GM23338 (cell line): ENCODE measurements at regions not wholly inside any gene's neighbourhood (a gene's known extent, or its start where the extent isn't known, plus 50 kb on each side); places are given as distances from the start of the nearest gene placed in this dataset.
"Not testable (repeated sequence)": the region's sequence is repeated elsewhere in the genome, so short reads cannot be mapped to it uniquely, and the experiment has no call there.

Experiments
- ATAC-seq: fragments of 200-7000 bp; cut with Tn5 transposase; 3 replicates; pipeline ENCODE4 v1.9.1; 2020
- DNase-seq: peaks from one replicate; pipeline ENCODE4 v3.0.0-alpha.2; 2015; ENCODE audit warnings: low spot score
- H2AFZ ChIP-seq: fragments of 200-600 bp; sonication (generic); 2 replicates; pipeline ENCODE4 v1.8.0; 2016; ENCODE audit warnings: antibody characterized with exemption, mild to moderate bottlenecking, moderate library complexity
- H3F3A ChIP-seq: fragments of 200-600 bp; sonication (generic); replicated peaks from 2 replicates; pipeline ENCODE4 v1.8.0; 2017; ENCODE audit warnings: antibody characterized with exemption, mixed run types, low read depth
- H3K27ac ChIP-seq: fragments of 200-600 bp; sonication (generic); 2 replicates; pipeline ENCODE4 v1.6.1; 2016; ENCODE audit warnings: low read depth
- H3K27me3 ChIP-seq: fragments of 200-600 bp; sonication (generic); 2 replicates; pipeline ENCODE4 v1.8.0; 2016; ENCODE audit warnings: mild to moderate bottlenecking, mixed run types, moderate library complexity; ENCODE audit not compliant: insufficient read depth
- H3K36me3 ChIP-seq: fragments of 200-600 bp; sonication (generic); 2 replicates; pipeline ENCODE4 v1.8.0; 2016; ENCODE audit warnings: mild to moderate bottlenecking; ENCODE audit not compliant: insufficient read depth
- H3K4me1 ChIP-seq: fragments of 200-600 bp; sonication (generic); 2 replicates; pipeline ENCODE4 v1.8.0; 2016; ENCODE audit warnings: mild to moderate bottlenecking, moderate library complexity; ENCODE audit not compliant: insufficient read depth
- H3K4me2 ChIP-seq: fragments of 200-600 bp; sonication (generic); 2 replicates; pipeline ENCODE4 v1.7.1; 2017; ENCODE audit warnings: mixed run types
- H3K4me3 ChIP-seq: fragments of 200-600 bp; sonication (generic); 2 replicates; pipeline ENCODE4 v1.6.1; 2016; ENCODE audit warnings: mixed run types
- H3K79me2 ChIP-seq: fragments of 200-600 bp; sonication (generic); replicated peaks from 2 replicates; pipeline ENCODE4 v1.8.0; 2017; ENCODE audit warnings: mild to moderate bottlenecking; ENCODE audit not compliant: insufficient read depth
- H3K9me2 ChIP-seq: fragments of 200-600 bp; sonication (generic); 2 replicates; pipeline ENCODE4 v1.8.0; 2017; ENCODE audit not compliant: insufficient read depth
- H4K20me1 ChIP-seq: fragments of 200-600 bp; sonication (generic); replicated peaks from 2 replicates; pipeline ENCODE4 v1.8.0; 2017; ENCODE audit warnings: mild to moderate bottlenecking; ENCODE audit not compliant: insufficient read depth
- H3K27ac Mint-ChIP-seq: 2 replicates; pipeline ENCODE4 v1.8.0; 2020; ENCODE audit warnings: inconsistent platforms, mild to moderate bottlenecking, moderate library complexity, mixed read lengths
- H3K27me3 Mint-ChIP-seq: 3 replicates; pipeline ENCODE4 v1.8.0; 2022; ENCODE audit warnings: low read depth, mild to moderate bottlenecking, moderate library complexity, mixed read lengths, inconsistent platforms; ENCODE audit not compliant: insufficient read depth, poor library complexity
- H3K36me3 Mint-ChIP-seq: 3 replicates; pipeline ENCODE4 v1.8.0; 2021; ENCODE audit warnings: low read depth, mild to moderate bottlenecking, inconsistent platforms, moderate library complexity, mixed read lengths
- H3K4me1 Mint-ChIP-seq: 3 replicates; pipeline ENCODE4 v1.8.0; 2020; ENCODE audit warnings: mild to moderate bottlenecking, inconsistent platforms, mixed read lengths
- H3K4me3 Mint-ChIP-seq: 3 replicates; pipeline ENCODE4 v1.8.0; 2021; ENCODE audit warnings: moderate library complexity, mild to moderate bottlenecking, inconsistent platforms, mixed read lengths
- H3K9me3 Mint-ChIP-seq: 3 replicates; pipeline ENCODE4 v1.8.0; 2020; ENCODE audit warnings: moderate library complexity, mild to moderate bottlenecking, inconsistent platforms, mixed read lengths
- CREB1 ChIP-seq: fragments of 250-450 bp; sonication (Bioruptor Pico); IDR thresholded peaks from 2 replicates; pipeline ENCODE4 v1.5.0; 2020; ENCODE audit warnings: low read depth, mild to moderate bottlenecking, moderate library complexity
- EZH2 ChIP-seq: fragments of 200-600 bp; sonication (generic); IDR thresholded peaks from one replicate; pipeline ENCODE4 v1.8.0; 2017; ENCODE audit warnings: antibody characterized with exemption, mild to moderate bottlenecking, low read depth; ENCODE audit not compliant: unreplicated experiment
- EZH2phosphoT487 ChIP-seq: fragments of 200-600 bp; sonication (generic); IDR thresholded peaks from one replicate; pipeline ENCODE4 v1.8.1; 2018; ENCODE audit warnings: antibody characterized with exemption; ENCODE audit not compliant: unreplicated experiment
- JUNB ChIP-seq: IDR thresholded peaks from one replicate; pipeline ENCODE4 v1.6.1; 2016; ENCODE audit warnings: antibody characterized with exemption; ENCODE audit not compliant: unreplicated experiment
- NANOG ChIP-seq: IDR thresholded peaks from 2 replicates; pipeline ENCODE4 v1.6.1; 2016; ENCODE audit warnings: antibody characterized with exemption, borderline replicate concordance
- POLR2AphosphoS5 ChIP-seq: IDR thresholded peaks from 2 replicates; pipeline ENCODE4 v1.6.1; 2016; ENCODE audit warnings: antibody characterized with exemption, low read depth
- TF ChIP-seq, protein P1 (sequence below), 2 experiments: fragments of 200-600 bp in 1 of 2; sonication (generic) in 1 of 2; conservative IDR thresholded peaks; 2 replicates each; pipeline versions ENCODE4 v1.5.1 to v1.6.1; 2016 to 2017; ENCODE audit warnings: antibody characterized with exemption in 2 of 2, low read depth in 2 of 2, mild to moderate bottlenecking in 2 of 2, moderate library complexity in 1 of 2
- TF ChIP-seq, protein P2 (sequence below): fragments of 250-450 bp; sonication (Bioruptor Pico); IDR thresholded peaks from 2 replicates; pipeline ENCODE4 v1.5.0; 2020; ENCODE audit warnings: mild to moderate bottlenecking, moderate library complexity
- TF ChIP-seq, protein P3 (sequence below): IDR thresholded peaks from one replicate; pipeline ENCODE4 v1.6.1; 2018; ENCODE audit warnings: antibody characterized with exemption; ENCODE audit not compliant: unreplicated experiment

DNA sequence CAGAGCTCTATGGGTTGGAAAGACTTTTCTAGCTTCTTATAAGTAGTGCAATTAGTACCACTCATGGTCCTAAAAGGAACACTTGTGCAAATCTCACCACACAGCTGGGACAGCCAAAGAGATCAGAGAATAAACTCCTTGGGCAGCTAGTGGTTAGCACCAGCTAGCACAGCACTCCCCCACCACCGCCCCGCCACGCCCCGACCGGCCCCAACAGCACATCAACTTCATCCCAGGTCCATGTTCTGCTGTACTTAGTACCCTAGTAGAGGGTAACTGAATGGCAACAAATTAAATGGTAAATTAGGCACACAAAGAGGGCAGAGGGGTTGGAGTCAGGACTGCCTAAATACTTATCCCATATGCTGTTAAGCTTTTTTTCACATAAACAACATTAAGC lies 118.3 kb upstream of the NPAP1 start:
- not testable (repeated sequence) for H3K4me1 Mint-ChIP-seq, H3K4me2 ChIP-seq, ATAC-seq, H3K79me2 ChIP-seq, H3F3A ChIP-seq, H3K27ac ChIP-seq, H3K4me3 ChIP-seq, H4K20me1 ChIP-seq, H3K27me3 ChIP-seq, H3K27me3 Mint-ChIP-seq, H3K4me3 Mint-ChIP-seq, H3K36me3 Mint-ChIP-seq, H3K36me3 ChIP-seq, H3K9me2 ChIP-seq, H3K27ac Mint-ChIP-seq, H2AFZ ChIP-seq, DNase-seq, H3K4me1 ChIP-seq
- H3K9me3 Mint-ChIP-seq, result peaks cover 73% of the 10 kb centered on the region

DNA sequence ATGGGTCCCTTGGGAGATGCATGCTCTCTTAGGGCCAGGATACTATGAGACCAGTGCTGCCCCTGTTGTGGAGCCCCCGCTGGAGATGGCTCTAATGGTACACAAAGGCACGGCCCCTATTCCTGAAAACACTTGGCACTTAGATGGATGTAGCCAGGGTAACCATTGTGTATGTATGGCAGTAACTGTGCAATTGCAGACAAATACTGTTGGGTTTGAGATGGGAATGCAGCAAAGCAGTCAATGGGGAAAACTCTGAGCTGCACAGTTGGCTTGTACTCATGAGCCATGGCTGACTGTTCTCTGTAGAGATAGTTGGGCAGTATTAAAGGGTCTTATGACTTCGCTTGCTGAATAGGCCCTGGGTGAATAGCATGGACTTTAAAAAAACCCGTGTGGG lies 67.9 kb upstream of the NPAP1 start:
- no peaks in the 10 kb centered on the region for H3K36me3 ChIP-seq
- no peak overlapping the region for H3K4me3 ChIP-seq
- no peaks in the 10 kb centered on the region for H3K27me3 ChIP-seq
- H3F3A ChIP-seq, result no peaks in the 10 kb centered on the region
- no peak for ATAC-seq
- Mint-ChIP-seq H3K4me1 (no peaks in the 10 kb centered on the region), H3K27me3 (no peaks in the 10 kb centered on the region), H3K36me3 (0 out of 3 replicates have a peak, but pooled peaks cover 5% of the 10 kb centered on the region), H3K9me3 (peaks cover 87% of the 10 kb centered on the region), H3K27ac (no peak overlapping the region), H3K4me3 (no peak overlapping the region)
- no peaks in the 10 kb centered on the region for H3K79me2 ChIP-seq
- no peaks in the 10 kb centered on the region for H3K4me1 ChIP-seq
- no peak overlapping the region for H3K27ac ChIP-seq
- H3K4me2 ChIP-seq, result no peak overlapping the region
- peaks cover 17% of the 10 kb centered on the region for H3K9me2 ChIP-seq
- DNase-seq, result no peak
- TF ChIP-seq, protein P1, sequence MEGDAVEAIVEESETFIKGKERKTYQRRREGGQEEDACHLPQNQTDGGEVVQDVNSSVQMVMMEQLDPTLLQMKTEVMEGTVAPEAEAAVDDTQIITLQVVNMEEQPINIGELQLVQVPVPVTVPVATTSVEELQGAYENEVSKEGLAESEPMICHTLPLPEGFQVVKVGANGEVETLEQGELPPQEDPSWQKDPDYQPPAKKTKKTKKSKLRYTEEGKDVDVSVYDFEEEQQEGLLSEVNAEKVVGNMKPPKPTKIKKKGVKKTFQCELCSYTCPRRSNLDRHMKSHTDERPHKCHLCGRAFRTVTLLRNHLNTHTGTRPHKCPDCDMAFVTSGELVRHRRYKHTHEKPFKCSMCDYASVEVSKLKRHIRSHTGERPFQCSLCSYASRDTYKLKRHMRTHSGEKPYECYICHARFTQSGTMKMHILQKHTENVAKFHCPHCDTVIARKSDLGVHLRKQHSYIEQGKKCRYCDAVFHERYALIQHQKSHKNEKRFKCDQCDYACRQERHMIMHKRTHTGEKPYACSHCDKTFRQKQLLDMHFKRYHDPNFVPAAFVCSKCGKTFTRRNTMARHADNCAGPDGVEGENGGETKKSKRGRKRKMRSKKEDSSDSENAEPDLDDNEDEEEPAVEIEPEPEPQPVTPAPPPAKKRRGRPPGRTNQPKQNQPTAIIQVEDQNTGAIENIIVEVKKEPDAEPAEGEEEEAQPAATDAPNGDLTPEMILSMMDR (conservative IDR thresholded peaks at IDR 0.05; ENCODE audit: low read depth in 2 of 2), result no peak
- TF ChIP-seq, protein P2, sequence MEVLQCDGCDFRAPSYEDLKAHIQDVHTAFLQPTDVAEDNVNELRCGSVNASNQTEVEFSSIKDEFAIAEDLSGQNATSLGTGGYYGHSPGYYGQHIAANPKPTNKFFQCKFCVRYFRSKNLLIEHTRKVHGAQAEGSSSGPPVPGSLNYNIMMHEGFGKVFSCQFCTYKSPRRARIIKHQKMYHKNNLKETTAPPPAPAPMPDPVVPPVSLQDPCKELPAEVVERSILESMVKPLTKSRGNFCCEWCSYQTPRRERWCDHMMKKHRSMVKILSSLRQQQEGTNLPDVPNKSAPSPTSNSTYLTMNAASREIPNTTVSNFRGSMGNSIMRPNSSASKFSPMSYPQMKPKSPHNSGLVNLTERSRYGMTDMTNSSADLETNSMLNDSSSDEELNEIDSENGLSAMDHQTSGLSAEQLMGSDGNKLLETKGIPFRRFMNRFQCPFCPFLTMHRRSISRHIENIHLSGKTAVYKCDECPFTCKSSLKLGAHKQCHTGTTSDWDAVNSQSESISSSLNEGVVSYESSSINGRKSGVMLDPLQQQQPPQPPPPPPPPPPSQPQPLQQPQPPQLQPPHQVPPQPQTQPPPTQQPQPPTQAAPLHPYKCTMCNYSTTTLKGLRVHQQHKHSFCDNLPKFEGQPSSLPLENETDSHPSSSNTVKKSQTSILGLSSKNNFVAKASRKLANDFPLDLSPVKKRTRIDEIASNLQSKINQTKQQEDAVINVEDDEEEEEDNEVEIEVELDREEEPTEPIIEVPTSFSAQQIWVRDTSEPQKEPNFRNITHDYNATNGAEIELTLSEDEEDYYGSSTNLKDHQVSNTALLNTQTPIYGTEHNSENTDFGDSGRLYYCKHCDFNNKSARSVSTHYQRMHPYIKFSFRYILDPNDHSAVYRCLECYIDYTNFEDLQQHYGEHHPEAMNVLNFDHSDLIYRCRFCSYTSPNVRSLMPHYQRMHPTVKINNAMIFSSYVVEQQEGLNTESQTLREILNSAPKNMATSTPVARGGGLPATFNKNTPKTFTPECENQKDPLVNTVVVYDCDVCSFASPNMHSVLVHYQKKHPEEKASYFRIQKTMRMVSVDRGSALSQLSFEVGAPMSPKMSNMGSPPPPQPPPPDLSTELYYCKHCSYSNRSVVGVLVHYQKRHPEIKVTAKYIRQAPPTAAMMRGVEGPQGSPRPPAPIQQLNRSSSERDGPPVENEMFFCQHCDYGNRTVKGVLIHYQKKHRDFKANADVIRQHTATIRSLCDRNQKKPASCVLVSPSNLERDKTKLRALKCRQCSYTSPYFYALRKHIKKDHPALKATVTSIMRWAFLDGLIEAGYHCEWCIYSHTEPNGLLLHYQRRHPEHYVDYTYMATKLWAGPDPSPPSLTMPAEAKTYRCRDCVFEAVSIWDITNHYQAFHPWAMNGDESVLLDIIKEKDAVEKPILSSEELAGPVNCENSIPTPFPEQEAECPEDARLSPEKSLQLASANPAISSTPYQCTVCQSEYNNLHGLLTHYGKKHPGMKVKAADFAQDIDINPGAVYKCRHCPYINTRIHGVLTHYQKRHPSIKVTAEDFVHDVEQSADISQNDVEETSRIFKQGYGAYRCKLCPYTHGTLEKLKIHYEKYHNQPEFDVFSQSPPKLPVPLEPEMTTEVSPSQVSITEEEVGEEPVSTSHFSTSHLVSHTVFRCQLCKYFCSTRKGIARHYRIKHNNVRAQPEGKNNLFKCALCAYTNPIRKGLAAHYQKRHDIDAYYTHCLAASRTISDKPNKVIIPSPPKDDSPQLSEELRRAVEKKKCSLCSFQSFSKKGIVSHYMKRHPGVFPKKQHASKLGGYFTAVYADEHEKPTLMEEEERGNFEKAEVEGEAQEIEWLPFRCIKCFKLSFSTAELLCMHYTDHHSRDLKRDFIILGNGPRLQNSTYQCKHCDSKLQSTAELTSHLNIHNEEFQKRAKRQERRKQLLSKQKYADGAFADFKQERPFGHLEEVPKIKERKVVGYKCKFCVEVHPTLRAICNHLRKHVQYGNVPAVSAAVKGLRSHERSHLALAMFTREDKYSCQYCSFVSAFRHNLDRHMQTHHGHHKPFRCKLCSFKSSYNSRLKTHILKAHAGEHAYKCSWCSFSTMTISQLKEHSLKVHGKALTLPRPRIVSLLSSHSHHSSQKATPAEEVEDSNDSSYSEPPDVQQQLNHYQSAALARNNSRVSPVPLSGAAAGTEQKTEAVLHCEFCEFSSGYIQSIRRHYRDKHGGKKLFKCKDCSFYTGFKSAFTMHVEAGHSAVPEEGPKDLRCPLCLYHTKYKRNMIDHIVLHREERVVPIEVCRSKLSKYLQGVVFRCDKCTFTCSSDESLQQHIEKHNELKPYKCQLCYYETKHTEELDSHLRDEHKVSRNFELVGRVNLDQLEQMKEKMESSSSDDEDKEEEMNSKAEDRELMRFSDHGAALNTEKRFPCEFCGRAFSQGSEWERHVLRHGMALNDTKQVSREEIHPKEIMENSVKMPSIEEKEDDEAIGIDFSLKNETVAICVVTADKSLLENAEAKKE (CRISPR knock-in tag), result no peak
- TF ChIP-seq POLR2AphosphoS5 (no peak), EZH2phosphoT487 (no peak), NANOG (no peak), EZH2 (no peak), JUNB (no peak), CREB1 (CRISPR knock-in tag) (no peak)
- TF ChIP-seq, protein P3, sequence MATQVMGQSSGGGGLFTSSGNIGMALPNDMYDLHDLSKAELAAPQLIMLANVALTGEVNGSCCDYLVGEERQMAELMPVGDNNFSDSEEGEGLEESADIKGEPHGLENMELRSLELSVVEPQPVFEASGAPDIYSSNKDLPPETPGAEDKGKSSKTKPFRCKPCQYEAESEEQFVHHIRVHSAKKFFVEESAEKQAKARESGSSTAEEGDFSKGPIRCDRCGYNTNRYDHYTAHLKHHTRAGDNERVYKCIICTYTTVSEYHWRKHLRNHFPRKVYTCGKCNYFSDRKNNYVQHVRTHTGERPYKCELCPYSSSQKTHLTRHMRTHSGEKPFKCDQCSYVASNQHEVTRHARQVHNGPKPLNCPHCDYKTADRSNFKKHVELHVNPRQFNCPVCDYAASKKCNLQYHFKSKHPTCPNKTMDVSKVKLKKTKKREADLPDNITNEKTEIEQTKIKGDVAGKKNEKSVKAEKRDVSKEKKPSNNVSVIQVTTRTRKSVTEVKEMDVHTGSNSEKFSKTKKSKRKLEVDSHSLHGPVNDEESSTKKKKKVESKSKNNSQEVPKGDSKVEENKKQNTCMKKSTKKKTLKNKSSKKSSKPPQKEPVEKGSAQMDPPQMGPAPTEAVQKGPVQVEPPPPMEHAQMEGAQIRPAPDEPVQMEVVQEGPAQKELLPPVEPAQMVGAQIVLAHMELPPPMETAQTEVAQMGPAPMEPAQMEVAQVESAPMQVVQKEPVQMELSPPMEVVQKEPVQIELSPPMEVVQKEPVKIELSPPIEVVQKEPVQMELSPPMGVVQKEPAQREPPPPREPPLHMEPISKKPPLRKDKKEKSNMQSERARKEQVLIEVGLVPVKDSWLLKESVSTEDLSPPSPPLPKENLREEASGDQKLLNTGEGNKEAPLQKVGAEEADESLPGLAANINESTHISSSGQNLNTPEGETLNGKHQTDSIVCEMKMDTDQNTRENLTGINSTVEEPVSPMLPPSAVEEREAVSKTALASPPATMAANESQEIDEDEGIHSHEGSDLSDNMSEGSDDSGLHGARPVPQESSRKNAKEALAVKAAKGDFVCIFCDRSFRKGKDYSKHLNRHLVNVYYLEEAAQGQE, result no peak
- H4K20me1 ChIP-seq, result no peaks in the 10 kb centered on the region
- no peak overlapping the region for H2AFZ ChIP-seq
